Loucy (cell line): ENCODE measurements at regions not wholly inside any gene's neighbourhood (a gene's known extent, or its start where the extent isn't known, plus 50 kb on each side); places are given as distances from the start of the nearest gene placed in this dataset.

Source experiments
- H2AFZ ChIP-seq: fragments of 200-600 bp; sonication (generic); 2 replicates; pipeline ENCODE4 v1.6.0; 2016; ENCODE audit warnings: antibody characterized with exemption, mild to moderate bottlenecking, low read length, moderate library complexity
- H3F3A ChIP-seq: fragments of 200-600 bp; 2 replicates; pipeline ENCODE4 v1.6.0; 2016; ENCODE audit warnings: antibody characterized with exemption, low read depth, mild to moderate bottlenecking
- H3K27me3 ChIP-seq: fragments of 200-600 bp; sonication (generic); 2 replicates; pipeline ENCODE4 v1.6.1; 2014; ENCODE audit warnings: low read length, mild to moderate bottlenecking; ENCODE audit not compliant: insufficient read depth, poor library complexity, severe bottlenecking
- H3K36me3 ChIP-seq: fragments of 200-600 bp; sonication (generic); 2 replicates; pipeline ENCODE4 v1.6.1; 2016; ENCODE audit warnings: low read length; ENCODE audit not compliant: insufficient read depth
- H3K4me1 ChIP-seq: fragments of 200-600 bp; sonication (generic); 2 replicates; pipeline ENCODE4 v1.5.1; 2014; ENCODE audit warnings: low read length, mild to moderate bottlenecking; ENCODE audit not compliant: insufficient read depth, poor library complexity, severe bottlenecking
- H3K4me2 ChIP-seq: fragments of 200-600 bp; sonication (generic); 2 replicates; pipeline ENCODE4 v1.6.0; 2014; ENCODE audit warnings: antibody characterized with exemption, low read length, low read depth, mild to moderate bottlenecking; ENCODE audit not compliant: poor library complexity, severe bottlenecking
- H3K4me3 ChIP-seq: fragments of 200-600 bp; sonication (generic); 2 replicates; pipeline ENCODE4 v1.5.1; 2014; ENCODE audit warnings: low read length, mild to moderate bottlenecking, mixed read lengths; ENCODE audit not compliant: poor library complexity, severe bottlenecking
- H3K79me2 ChIP-seq: fragments of 200-600 bp; sonication (generic); 2 replicates; pipeline ENCODE4 v1.6.1; 2014; ENCODE audit warnings: low read length; ENCODE audit not compliant: insufficient read depth
- H3K9ac ChIP-seq: fragments of 200-600 bp; sonication (generic); 2 replicates; pipeline ENCODE4 v1.6.0; 2014; ENCODE audit warnings: mild to moderate bottlenecking, low read depth, low read length, moderate library complexity; ENCODE audit not compliant: poor library complexity, severe bottlenecking
- H3K9me2 ChIP-seq: fragments of 200-600 bp; sonication (generic); replicated peaks from 2 replicates; pipeline ENCODE4 v1.6.1; 2016; ENCODE audit warnings: low read depth, low read length, mixed read lengths
- H3K9me3 ChIP-seq: fragments of 200-600 bp; sonication (generic); 2 replicates; pipeline ENCODE4 v1.6.1; 2014; ENCODE audit warnings: mild to moderate bottlenecking, antibody characterized with exemption, low read length, low read depth; ENCODE audit not compliant: insufficient read depth
- H4K20me1 ChIP-seq: fragments of 200-600 bp; sonication (generic); 2 replicates; pipeline ENCODE4 v1.6.0; 2014; ENCODE audit warnings: antibody characterized with exemption, low read length, mild to moderate bottlenecking; ENCODE audit not compliant: insufficient read depth, poor library complexity, severe bottlenecking
- CTCF ChIP-seq: fragments of 200-600 bp; sonication (generic); conservative IDR thresholded peaks from 2 replicates; pipeline ENCODE4 v1.5.1; 2014; ENCODE audit warnings: mild to moderate bottlenecking, antibody characterized with exemption, low read length
- EZH2phosphoT487 ChIP-seq: fragments of 200-600 bp; IDR thresholded peaks from 2 replicates; pipeline ENCODE4 v1.6.1; 2018; ENCODE audit warnings: antibody characterized with exemption, mild to moderate bottlenecking, moderate library complexity, borderline replicate concordance

GRCh38 chr4:84239278-84239845, 259.7 kb downstream of the NKX6-1 start:
- H2AFZ ChIP-seq = no peak overlapping the region
- no peaks in the 10 kb centered on the region for H3K36me3 ChIP-seq
- H3F3A ChIP-seq = no peaks in the 10 kb centered on the region
- H3K9me3 ChIP-seq = no peaks in the 10 kb centered on the region
- H4K20me1 ChIP-seq = no peaks in the 10 kb centered on the region
- H3K9ac ChIP-seq = no peak overlapping the region
- H3K9me2 ChIP-seq = no peaks in the 10 kb centered on the region
- no peak for TF ChIP-seq EZH2phosphoT487
- no peak for TF ChIP-seq CTCF
- H3K4me2 ChIP-seq = no peak overlapping the region
- H3K27me3 ChIP-seq = no peaks in the 10 kb centered on the region
- H3K4me1 ChIP-seq = no peaks in the 10 kb centered on the region
- no peaks in the 10 kb centered on the region for H3K79me2 ChIP-seq
- no peak overlapping the region for H3K4me3 ChIP-seq

GRCh38 chr4:84238247-84239090, 260.6 kb downstream of the NKX6-1 start:
- H3K79me2 ChIP-seq = no peaks in the 10 kb centered on the region
- H3F3A ChIP-seq = no peaks in the 10 kb centered on the region
- no peak overlapping the region for H3K4me2 ChIP-seq
- no peaks in the 10 kb centered on the region for H3K4me1 ChIP-seq
- no peak overlapping the region for H3K4me3 ChIP-seq
- no peaks in the 10 kb centered on the region for H4K20me1 ChIP-seq
- no peak overlapping the region for H2AFZ ChIP-seq
- TF ChIP-seq CTCF (no peak), EZH2phosphoT487 (no peak)
- no peaks in the 10 kb centered on the region for H3K36me3 ChIP-seq
- no peaks in the 10 kb centered on the region for H3K9me2 ChIP-seq
- H3K9ac ChIP-seq = no peak overlapping the region
- no peaks in the 10 kb centered on the region for H3K27me3 ChIP-seq
- no peaks in the 10 kb centered on the region for H3K9me3 ChIP-seq

GRCh38 chr4:84237008-84237407, 262.1 kb downstream of the NKX6-1 start:
- Histone ChIP-seq H4K20me1 (no peaks in the 10 kb centered on the region), H3K9ac (no peak overlapping the region), H3K9me3 (no peaks in the 10 kb centered on the region), H3K36me3 (no peaks in the 10 kb centered on the region), H3K4me2 (no peak overlapping the region), H3K27me3 (no peaks in the 10 kb centered on the region), H3K9me2 (no peaks in the 10 kb centered on the region), H3K4me1 (no peaks in the 10 kb centered on the region), H2AFZ (no peak overlapping the region), H3F3A (no peaks in the 10 kb centered on the region), H3K79me2 (no peaks in the 10 kb centered on the region), H3K4me3 (no peak overlapping the region)
- TF ChIP-seq EZH2phosphoT487 = no peak
- no peak for TF ChIP-seq CTCF
